ENCODE measurements at regions not wholly inside any gene's neighbourhood (a gene's known extent, or its start where the extent isn't known, plus 50 kb on each side); places are given as distances from the start of the nearest gene placed in this dataset.

DNA sequence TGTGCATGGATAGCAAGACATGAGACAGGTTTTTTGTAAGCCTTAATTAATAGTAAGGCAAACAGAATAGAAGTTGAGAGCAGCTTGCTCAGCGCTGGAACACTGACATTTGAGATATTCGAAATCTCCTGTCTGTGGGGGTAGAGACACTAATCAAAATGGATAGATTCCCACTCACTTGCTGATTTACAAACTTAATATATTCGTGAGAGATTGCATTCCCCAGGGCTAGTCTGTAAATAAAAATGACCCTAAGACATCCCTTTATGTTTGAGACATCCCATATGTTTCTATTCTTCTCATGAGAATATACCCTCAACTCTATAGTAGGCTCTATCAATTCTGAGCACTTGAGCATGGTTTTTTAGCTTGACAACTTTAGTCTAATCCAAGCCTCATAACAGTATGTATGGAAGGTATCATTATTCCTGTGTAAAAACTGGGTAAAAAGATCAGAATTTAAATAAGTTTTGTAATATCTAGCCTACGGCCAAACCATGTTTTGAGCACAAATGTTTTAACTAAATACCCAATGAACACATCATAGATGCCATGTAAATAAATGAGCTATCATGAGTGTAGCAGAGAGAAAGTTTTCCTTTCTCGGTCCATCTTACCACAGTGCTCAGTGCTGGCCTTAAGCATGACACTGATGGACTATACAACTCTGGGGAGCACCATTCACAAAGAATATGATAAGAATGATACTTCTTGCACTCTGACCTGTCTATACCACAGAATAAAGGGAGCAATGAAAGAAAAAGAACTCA lies 609.2 kb downstream of the PSAT1 start:
- TF ChIP-seq, protein P1, sequence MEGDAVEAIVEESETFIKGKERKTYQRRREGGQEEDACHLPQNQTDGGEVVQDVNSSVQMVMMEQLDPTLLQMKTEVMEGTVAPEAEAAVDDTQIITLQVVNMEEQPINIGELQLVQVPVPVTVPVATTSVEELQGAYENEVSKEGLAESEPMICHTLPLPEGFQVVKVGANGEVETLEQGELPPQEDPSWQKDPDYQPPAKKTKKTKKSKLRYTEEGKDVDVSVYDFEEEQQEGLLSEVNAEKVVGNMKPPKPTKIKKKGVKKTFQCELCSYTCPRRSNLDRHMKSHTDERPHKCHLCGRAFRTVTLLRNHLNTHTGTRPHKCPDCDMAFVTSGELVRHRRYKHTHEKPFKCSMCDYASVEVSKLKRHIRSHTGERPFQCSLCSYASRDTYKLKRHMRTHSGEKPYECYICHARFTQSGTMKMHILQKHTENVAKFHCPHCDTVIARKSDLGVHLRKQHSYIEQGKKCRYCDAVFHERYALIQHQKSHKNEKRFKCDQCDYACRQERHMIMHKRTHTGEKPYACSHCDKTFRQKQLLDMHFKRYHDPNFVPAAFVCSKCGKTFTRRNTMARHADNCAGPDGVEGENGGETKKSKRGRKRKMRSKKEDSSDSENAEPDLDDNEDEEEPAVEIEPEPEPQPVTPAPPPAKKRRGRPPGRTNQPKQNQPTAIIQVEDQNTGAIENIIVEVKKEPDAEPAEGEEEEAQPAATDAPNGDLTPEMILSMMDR (IDR thresholded peaks at IDR 0.05) = no peak
- TF ChIP-seq EP300 (IDR thresholded peaks at IDR 0.05; ENCODE audit: low read depth) = no peak
- no peak for TF ChIP-seq POLR2AphosphoS5 (IDR thresholded peaks at IDR 0.05)
- no peak for TF ChIP-seq POLR2A (IDR thresholded peaks at IDR 0.05)

Measured in transverse colon (tissue), 4 donors.